Esophagus muscularis mucosa (tissue), 4 donors: ENCODE measurements at regions not wholly inside any gene's neighbourhood (a gene's known extent, or its start where the extent isn't known, plus 50 kb on each side); places are given as distances from the start of the nearest gene placed in this dataset.
A peak's percentile ranks its signal among the peaks of the same experiment; 100 is the strongest.

Experiments
- DNase-seq: peaks from one replicate; pipeline ENCODE4 v3.0.0-alpha.2; 2017; ENCODE audit errors: extremely low spot score
- H3K27ac ChIP-seq, 4 donors: fragments of 200-600 bp; sonication (generic); replicated peaks in 1 of 4; 1 replicate in 3 of 4; 2 replicates in 1 of 4; pipeline ENCODE4 v1.5.1; 2016 to 2019; ENCODE audit warnings: mild to moderate bottlenecking in 1 of 4
- H3K27me3 ChIP-seq, 4 donors: fragments of 200-600 bp; sonication (generic); one replicate each; pipeline versions ENCODE4 v1.5.1 to v1.6.0; 2016 to 2019
- H3K36me3 ChIP-seq, 4 donors: fragments of 200-600 bp; sonication (generic); one replicate each; pipeline ENCODE4 v1.5.1; 2016 to 2019
- H3K4me1 ChIP-seq, 4 donors: fragments of 200-600 bp; sonication (generic); one replicate each; pipeline ENCODE4 v1.5.1; 2016 to 2019
- H3K4me3 ChIP-seq, 4 donors: fragments of 200-600 bp; sonication (generic); 1 replicate in 2 of 4; 2 replicates in 2 of 4; pipeline ENCODE4 v1.5.1; 2016 to 2019; ENCODE audit warnings: mild to moderate bottlenecking in 4 of 4, moderate library complexity in 1 of 4
- H3K9me3 ChIP-seq, 4 donors: fragments of 200-600 bp; sonication (generic); 1 replicate in 3 of 4; 2 replicates in 1 of 4; pipeline ENCODE4 v1.5.1; 2016 to 2019
- CTCF ChIP-seq, 3 experiments: fragments of 200-600 bp in 2 of 3; fragments of 450-650 bp in 1 of 3; sonication (generic) in 2 of 3; IDR thresholded peaks; one replicate each; pipeline ENCODE4 v1.5.1; 2017 to 2019; ENCODE audit warnings: antibody characterized with exemption in 3 of 3, mild to moderate bottlenecking in 2 of 3, moderate library complexity in 1 of 3
- EP300 ChIP-seq: sonication (generic); formaldehyde crosslinking; IDR thresholded peaks from one replicate; pipeline ENCODE4 v1.6.1; 2017; ENCODE audit warnings: antibody characterized with exemption
- POLR2A ChIP-seq: fragments of 450-650 bp; IDR thresholded peaks from one replicate; pipeline ENCODE4 v1.6.1; 2017; ENCODE audit warnings: antibody characterized with exemption, moderate library complexity, mild to moderate bottlenecking, low read depth
- POLR2AphosphoS5 ChIP-seq, 2 donors: sonication (generic); formaldehyde crosslinking; IDR thresholded peaks; one replicate each; pipeline ENCODE4 v1.6.1; 2017; ENCODE audit warnings: antibody characterized with exemption in 2 of 2
- WGBS: methylation state at CpG from one replicate; pipeline ENCODE4 v1.1.5; 2018; 5-methylcytosine and 5-hydroxymethylcytosine counted together
- intact Hi-C: fragments of 100-400 bp; cut with DNase I; formaldehyde crosslinking; loops from one replicate; pipeline ENCODE4 v1.15.1; 2023

- Histone ChIP-seq H3K27ac (no peak overlapping the region), H3K27me3 (no peaks in the 10 kb centered on the region), H3K4me3 (no peak overlapping the region), H3K9me3 (no peaks in the 10 kb centered on the region), H3K4me1 (peaks cover 0 to 16% (median 9%) of the 10 kb centered on the region in 4 donors), H3K36me3 (no peaks in the 10 kb centered on the region)
- intact Hi-C loops: no loop called here
- 98% methylated on average over 7 of the region's 7 CpGs for WGBS
- DNase-seq: peak; percentile 10
- TF ChIP-seq CTCF (IDR thresholded peaks at IDR 0.05) (no peak), EP300 (no peak), POLR2AphosphoS5 (IDR thresholded peaks at IDR 0.05) (no peak), POLR2A (no peak)
Measured at GRCh38 chr1:245084551-245084950, 70.2 kb upstream of the KIF26B start.

GRCh38 chr1:245079021-245079609 lies 75.7 kb upstream of the KIF26B start:
- Histone ChIP-seq H3K27ac (no peak overlapping the region), H3K36me3 (no peaks in the 10 kb centered on the region), H3K4me3 (no peak overlapping the region), H3K27me3 (no peaks in the 10 kb centered on the region), H3K9me3 (no peaks in the 10 kb centered on the region), H3K4me1 (peaks cover 0 to 9% (median 4%) of the 10 kb centered on the region in 4 donors)
- 80% methylated on average over 9 of the region's 9 CpGs for WGBS
- no peak for DNase-seq
- intact Hi-C loops: no loop called here
- TF ChIP-seq CTCF (IDR thresholded peaks at IDR 0.05): peak; percentile 35 to 56 (median 40)
- no peak for TF ChIP-seq EP300

GRCh38 chr1:245074898-245075297 lies 79.9 kb upstream of the KIF26B start:
- H3K4me3 ChIP-seq: no peak overlapping the region
- WGBS: 84% methylated on average over 5 of the region's 5 CpGs
- no peaks in the 10 kb centered on the region for H3K36me3 ChIP-seq
- no peak overlapping the region for H3K27ac ChIP-seq
- no peaks in the 10 kb centered on the region for H3K9me3 ChIP-seq
- no peak for DNase-seq
- intact Hi-C loops: no loop called here
- H3K4me1 ChIP-seq: peaks cover 0 to 11% (median 7%) of the 10 kb centered on the region in 4 donors
- TF ChIP-seq CTCF (IDR thresholded peaks at IDR 0.05) (no peak), POLR2AphosphoS5 (IDR thresholded peaks at IDR 0.05) (no peak), POLR2A (no peak), EP300 (no peak)
- H3K27me3 ChIP-seq: no peaks in the 10 kb centered on the region

- TF ChIP-seq EP300 (no peak), POLR2A (no peak), POLR2AphosphoS5 (IDR thresholded peaks at IDR 0.05) (no peak), CTCF (IDR thresholded peaks at IDR 0.05) (no peak)
- H3K9me3 ChIP-seq: no peaks in the 10 kb centered on the region
- intact Hi-C loops: no loop called here
- peaks cover 0 to 11% (median 7%) of the 10 kb centered on the region in 4 donors for H3K4me1 ChIP-seq
- no peak for DNase-seq
- H3K27ac ChIP-seq: peak overlapping the region in 2 of 4 donors; percentile 14 to 37
- H3K27me3 ChIP-seq: no peaks in the 10 kb centered on the region
- H3K4me3 ChIP-seq: peak overlapping the region in 3 of 4 donors; percentile 13 to 33 (median 25)
- 45% methylated on average over 6 of the region's 6 CpGs for WGBS
- H3K36me3 ChIP-seq: no peaks in the 10 kb centered on the region
Measured at GRCh38 chr1:245074232-245074747, 80.5 kb upstream of the KIF26B start.
